ENCODE measurements at regions not wholly inside any gene's neighbourhood (a gene's known extent, or its start where the extent isn't known, plus 50 kb on each side); places are given as distances from the start of the nearest gene placed in this dataset.
"Not testable (repeated sequence)": the region's sequence is repeated elsewhere in the genome, so short reads cannot be mapped to it uniquely, and the experiment has no call there.

DNA sequence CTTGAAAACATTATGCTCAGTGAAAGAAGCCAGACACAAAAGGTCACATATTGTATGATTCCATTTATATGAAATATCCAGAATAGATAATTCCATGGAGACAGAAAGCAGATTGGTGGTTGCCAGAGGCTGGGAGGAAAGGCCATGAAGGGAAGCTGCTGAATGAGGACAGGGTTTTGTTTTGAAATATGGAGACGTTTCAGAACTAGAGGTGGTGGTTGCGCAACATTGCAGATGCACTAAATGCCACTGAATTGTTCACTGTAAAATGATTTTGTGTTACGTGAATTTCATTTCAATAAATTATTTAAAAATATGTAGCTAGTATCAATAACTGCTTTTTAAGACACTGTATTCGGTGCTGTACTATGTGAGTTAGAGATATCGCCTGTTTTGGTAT lies 101.7 kb upstream of the ZNF236 start:
- DNase-seq (ENCODE audit: low spot score) = no peak

DNA sequence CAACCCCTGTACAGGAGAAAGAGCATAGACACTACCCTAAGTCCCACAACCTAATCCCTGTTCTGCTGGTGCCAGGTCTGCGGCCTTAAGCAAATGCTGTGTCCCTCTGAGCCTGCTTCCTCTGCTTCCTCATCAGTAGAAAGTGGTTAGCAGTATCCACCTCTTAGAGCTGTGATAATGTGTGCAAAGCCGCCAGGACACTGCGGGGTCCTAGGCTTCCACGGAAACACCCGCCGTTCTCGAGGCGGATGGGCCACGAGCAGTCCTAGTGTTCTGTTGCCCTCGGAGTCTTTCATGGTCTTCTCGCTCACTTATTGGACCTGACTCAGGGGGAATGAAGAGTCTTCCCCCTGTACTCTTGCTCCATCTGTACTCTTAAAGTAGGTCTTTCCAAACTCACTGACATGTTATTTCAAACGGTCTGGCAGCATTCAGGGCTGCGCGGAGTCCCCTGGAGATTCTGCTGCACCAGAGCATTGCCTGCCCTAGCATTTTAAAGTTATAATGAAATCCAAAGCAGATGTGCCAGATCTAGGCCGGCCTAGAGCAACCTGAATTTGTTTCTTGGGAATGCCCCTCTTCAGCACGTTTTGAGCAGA lies 107.2 kb upstream of the ZNF236 start:
- DNase-seq (ENCODE audit: low spot score) = no peak

DNA sequence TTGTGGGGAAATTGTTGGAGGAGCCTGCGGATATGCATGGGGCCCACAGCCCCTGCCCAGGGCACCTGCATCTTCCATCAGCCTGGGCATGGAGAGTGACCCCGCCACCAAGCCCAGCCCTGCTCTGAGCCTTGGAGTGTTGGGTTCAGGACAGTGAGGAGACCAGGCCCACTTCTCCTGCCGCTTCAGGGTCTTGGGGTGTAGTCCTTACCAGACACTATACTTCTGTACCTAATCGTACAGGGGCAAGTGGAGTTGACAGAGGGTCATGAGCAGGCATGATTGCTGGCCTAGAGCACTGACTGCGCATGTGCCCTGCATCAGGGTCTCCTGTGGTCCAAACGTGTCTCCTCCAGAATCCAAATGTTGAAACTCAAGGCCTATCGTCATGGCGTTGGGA lies 108.9 kb upstream of the ZNF236 start:
- DNase-seq (ENCODE audit: low spot score) = no peak

- no peak for DNase-seq (ENCODE audit: low spot score)
These were observed 109.7 kb upstream of the ZNF236 start for GRCh38 chr18:76712511-76713140.

DNA sequence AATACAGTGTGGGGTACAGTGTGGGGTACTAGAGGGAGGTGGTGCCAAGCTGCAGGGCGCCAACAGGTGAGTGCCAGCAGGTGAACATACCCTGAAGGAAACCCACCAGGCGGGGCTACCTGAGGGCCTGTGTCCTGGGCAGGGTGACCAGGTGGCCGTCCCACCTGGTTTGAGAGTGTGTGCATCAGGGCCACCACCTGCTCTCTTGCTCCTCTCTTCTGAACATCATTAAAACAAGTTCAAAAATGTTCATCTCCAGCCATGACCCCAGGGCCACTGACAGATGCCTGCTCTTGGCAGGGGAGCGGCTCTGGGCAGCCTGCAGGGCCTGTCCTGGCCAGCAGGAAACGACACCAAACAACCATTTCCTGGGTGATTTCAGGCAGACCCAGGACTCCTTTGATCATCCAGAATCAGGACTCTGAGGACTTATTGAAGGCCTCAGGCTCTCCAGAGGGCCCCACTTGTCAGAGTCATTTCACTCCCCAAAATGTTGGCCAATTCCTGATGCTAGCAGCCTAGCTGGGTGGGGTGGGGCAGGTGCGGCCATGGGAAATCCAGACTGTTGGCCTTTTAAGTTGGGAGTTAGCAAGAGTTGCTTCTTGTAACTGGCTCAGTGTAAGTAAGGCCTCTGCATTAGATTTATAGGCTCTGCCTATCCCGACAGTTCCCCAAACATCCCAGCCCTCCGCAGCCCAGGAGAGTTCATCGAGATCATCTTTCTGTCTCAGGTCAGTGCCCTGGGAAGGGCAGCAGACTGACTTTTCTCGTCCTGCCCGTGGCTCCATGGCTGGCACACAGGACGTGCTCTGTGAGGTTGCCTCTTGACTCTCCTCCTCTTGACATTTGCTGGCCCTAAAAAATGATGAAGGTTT lies 111.5 kb upstream of the ZNF236 start:
- DNase-seq (ENCODE audit: low spot score) = no peak

DNA sequence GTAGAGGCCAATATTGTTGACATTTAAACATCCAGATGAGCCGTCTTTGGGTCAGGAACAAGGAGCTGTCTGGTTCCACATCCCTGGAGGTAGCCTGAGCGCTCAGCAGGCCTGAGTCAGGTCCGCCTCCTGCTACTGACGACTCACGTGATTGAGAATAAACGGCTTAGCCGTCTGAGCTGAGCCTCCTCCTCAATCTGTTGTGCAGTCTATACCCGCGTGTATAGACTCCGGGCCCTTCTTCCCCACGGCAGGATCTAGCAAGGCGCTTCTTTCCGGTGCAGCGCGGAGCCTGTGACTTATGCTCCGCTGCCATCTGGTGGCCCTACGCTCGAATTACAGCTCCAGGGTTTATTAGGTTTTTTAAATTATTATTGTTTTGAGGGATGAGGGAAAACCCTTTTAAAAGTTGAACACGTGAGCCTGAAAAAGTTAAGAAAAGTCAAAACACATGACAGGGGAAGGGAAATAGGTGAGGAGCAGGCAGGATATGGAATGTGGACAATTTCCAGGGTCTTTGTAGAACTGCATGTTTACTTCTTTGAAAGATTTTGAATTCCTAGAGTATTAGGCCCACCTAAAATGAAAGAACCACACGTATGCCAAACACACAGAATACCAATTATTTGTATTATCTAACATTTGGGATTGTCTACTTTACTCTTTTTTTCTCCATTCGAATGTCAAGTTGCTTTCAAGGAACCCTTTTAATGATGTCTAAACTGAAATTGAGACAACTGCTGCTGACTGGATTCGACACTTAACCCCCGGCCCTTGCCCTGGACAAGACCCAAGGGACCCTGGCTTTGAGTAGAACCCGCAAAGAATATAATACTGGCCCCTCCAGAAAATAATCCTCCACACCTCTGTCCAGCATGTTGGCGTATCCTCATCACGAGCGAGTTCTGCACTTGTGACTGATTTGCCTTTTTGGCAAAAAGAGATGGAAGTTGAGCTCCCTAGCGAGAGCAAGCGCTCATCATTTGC lies 112.4 kb upstream of the ZNF236 start:
- DNase-seq (ENCODE audit: low spot score) = peak; percentile 53

DNA sequence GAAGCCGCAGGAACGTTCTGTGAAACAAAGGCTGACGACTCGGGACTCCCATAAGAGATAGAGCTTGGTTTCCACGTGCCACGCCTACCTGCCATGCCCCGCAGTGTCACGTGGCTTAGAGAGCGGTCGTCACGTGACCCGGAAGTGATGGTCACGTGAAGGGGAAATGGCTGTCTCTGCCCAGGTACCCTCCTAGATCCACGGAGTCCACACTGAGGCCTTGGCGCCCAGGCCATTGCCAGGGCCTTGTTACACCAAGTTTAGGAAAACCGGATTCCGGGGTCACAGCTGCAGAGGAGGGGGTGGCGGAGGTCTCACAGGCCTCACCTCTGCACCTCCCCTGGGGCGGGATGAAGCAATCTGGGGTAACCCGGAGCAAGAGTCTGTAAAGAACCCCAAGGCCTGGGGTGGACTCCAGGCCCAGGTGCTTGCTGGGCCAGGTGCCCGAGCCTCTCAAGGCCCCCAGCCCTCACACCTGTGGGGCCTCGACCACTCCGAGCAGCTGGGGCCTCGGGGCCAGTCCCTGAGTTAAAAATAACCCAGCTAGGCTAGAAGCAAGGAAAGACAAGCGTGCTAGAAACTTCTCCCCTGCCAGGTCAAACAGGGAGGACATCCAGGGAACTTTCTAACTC lies 113.5 kb upstream of the ZNF236 start:
- DNase-seq (ENCODE audit: low spot score) = no peak

DNA sequence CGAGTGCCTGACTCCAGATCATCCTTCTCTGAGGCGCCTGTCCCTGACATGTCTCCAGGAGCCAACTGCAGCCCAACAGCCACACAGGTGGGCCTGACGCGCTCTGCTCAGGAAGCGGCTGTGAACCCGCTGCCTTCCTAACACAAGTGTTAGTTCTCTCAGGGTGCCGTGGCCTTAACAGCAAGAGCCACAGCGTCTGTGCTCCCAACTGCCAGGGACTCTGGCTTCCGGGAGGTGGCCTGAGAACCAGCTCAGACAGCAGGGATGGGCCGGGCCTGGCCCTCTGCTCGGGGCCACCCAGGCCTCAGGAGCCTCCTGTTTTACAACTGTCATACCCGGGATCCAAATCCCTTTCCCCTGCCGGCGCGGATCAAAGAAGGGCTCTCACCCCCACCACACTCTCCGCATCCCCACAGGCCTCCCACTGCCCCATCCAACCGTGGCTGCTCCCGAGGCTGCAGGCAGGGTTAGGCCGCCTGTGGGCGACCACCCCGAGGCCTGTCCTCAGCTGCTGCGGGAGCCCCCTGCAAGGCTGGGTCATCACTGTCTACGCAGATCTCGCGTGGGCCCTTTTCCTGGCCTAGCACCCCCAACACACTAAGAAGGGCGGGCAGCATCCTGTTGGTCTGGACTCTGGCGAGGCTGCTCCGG lies 114.2 kb upstream of the ZNF236 start:
- no peak for DNase-seq (ENCODE audit: low spot score)

DNA sequence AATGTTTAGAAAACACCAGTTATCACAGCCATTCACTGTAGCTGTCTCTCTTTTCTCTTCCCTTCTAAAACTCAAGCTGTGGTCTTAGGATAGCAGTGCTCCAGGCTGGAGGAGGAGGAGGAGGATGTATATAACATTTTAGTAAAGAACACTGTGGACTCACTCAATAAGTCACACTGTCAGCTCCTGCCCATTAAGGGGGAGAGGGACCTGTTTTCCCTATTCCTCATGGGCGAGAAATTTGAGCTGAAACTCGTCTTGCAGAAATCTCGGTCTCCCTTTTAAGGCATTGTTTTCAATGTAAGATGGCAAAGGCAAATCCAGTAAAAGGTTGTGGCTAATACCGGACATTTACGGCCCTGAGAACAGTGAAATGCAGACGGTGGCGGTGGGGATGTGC lies 114.8 kb upstream of the ZNF236 start:
- DNase-seq (ENCODE audit: low spot score) = no peak

- not testable (repeated sequence) for DNase-seq (ENCODE audit: low spot score)
These were observed 117.8 kb upstream of the ZNF236 start for GRCh38 chr18:76704589-76704988.

DNA sequence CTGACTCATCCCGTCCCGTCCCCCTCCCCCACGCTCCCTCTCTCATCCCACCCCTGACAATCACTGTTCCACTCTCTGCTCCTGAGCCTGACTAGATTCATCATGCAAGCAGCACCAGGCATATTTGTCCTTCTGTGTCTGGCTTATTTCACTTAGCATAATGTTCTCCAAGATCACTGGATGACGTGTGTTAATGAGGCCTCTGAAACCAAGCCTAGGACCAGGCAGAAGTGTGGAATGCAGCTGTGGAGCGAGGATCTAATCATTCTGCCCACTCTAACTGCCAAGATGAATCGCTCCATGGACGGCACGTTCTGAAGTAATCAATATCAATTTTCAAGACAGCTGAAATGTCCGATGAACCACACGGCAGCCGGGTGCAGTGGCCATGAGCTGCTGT lies 122.4 kb upstream of the ZNF236 start:
- DNase-seq (ENCODE audit: low spot score) = no peak

GRCh38 chr18:76697441-76697901 lies 124.9 kb upstream of the ZNF236 start:
- DNase-seq (ENCODE audit: low spot score) = no peak

DNA sequence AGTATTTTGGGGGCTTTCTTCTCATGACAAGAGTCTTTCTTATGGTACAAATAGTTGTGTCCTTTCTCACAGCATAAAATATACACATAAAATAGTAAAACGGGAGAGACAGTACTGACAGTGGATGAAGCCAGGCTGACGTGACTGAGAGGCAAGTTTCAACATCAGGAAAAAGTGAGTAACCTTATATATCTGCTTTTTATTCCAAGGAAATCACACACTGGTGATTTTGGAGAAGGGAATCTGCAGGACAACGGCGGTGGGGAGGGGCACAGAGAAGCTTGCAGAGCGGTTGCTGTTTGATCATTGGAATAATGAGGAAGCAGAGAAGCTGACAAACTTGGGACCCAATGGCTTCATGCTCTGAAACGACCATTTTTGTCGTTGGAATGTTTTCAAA lies 130.6 kb upstream of the ZNF236 start:
- no peak for DNase-seq (ENCODE audit: low spot score)

GRCh38 chr18:76689646-76690264 lies 132.6 kb upstream of the ZNF236 start:
- no peak for DNase-seq (ENCODE audit: low spot score)

- DNase-seq (ENCODE audit: low spot score) = no peak
These were observed 133.5 kb upstream of the ZNF236 start for GRCh38 chr18:76688724-76689472.

DNA sequence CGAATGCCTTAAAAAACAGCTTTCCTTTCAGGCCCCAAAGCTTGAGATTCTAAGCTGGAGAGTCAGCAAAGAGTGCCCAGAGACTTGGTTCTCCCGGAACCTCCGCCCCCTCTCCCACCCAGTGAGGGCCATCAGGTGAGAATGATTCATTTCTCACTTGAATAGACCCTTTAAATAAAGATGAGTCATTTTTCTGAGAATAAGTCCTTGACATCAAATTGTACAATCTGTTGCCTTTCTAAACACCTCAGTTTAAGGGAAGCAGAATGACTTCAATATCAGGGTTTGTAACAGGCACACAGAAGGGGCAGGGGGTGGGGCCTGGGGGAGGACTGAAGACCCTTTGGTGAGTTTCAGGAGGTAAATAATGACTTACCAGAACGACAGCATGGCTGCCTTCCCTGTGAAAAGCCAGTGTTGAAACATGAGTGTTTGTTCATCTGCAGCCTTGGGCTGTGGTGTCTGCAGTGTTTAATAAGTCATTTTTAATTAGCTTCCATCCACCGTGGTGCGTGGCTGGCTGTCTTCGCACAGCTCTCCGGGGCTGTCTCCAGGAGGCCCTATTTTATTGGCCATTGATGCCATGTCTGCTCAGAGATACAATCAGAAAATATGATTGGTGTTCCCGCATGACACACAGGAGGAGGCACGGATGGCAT lies 134.9 kb upstream of the ZNF236 start:
- DNase-seq (ENCODE audit: low spot score) = no peak

DNA sequence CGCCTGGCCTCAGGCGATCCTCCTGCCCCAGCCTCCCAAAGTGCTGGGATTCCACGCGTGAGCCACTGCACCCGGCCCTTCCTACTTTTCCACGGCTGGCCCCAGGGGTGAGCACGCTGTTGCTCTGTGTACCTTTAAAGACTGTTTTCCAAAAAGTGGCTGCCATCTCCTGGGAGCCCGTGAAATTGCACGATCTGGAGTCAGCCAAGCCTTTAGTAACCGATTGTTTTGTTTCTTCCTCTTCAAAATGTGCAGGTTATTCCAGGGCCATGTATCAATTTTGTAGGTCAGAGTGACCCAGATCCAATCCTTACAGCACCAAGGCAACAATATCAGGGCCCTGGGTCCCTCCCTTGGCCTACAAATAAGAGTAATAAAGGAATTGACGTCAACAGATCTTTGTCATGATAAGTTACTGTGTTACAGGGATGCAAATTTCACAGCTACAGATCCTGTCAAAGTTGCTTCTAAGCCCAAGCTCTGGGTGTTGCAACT lies 135.6 kb upstream of the ZNF236 start:
- no peak for DNase-seq (ENCODE audit: low spot score)

DNA sequence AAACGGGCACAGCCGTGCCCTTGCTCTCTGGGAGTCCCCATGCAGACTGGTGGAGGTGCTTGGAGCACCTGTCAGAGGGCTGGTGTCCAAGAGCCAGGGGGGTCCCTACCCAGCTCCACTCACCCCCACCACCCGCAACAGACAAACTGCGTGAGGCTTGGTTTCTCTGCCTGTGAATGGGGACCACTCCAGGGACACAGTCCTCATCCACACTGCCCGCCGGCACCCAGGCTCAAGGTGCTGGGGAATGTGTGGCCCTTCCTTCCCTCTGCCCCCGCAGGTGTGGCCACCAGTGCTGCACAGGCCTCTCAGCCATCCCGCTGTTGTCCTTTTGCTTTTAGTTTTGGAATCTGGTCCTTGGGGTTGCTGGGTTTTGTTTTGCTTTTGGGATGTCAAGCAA lies 136.5 kb upstream of the ZNF236 start:
- DNase-seq (ENCODE audit: low spot score) = no peak

- DNase-seq (ENCODE audit: low spot score) = no peak
These were observed 137.0 kb upstream of the ZNF236 start for GRCh38 chr18:76685402-76685801.
